ENCODE measurements at regions not wholly inside any gene's neighbourhood (a gene's known extent, or its start where the extent isn't known, plus 50 kb on each side); places are given as distances from the start of the nearest gene placed in this dataset.

- no peak for DNase-seq (ENCODE audit: low read depth)
Observed at GRCh38 chr12:100741084-100741711, 53.4 kb upstream of the ANO4 start.

GRCh38 chr12:100743060-100743459, 51.5 kb upstream of the ANO4 start:
- no peak for DNase-seq (ENCODE audit: low read depth)

All from HS-5 (cell line).